ENCODE measurements at regions not wholly inside any gene's neighbourhood (a gene's known extent, or its start where the extent isn't known, plus 50 kb on each side); places are given as distances from the start of the nearest gene placed in this dataset.

- H3K4me3 ChIP-seq (ENCODE audit: low read depth, low read length), result no peak overlapping the region
- no peak for TF ChIP-seq CTCF (IDR thresholded peaks at IDR 0.05; ENCODE audit: insufficient read depth, low read depth, low read length, missing control alignments)
- DNase-seq (ENCODE audit: low read depth), result no peak
These were observed 61.1 kb upstream of the TGM3 start for GRCh38 chr20:2234598-2235191.

- no peak for TF ChIP-seq CTCF (IDR thresholded peaks at IDR 0.05; ENCODE audit: insufficient read depth, low read depth, low read length, missing control alignments)
- no peak for DNase-seq (ENCODE audit: low read depth)
- H3K4me3 ChIP-seq (ENCODE audit: low read depth, low read length), result no peak overlapping the region
These were observed 59.5 kb upstream of the TGM3 start for GRCh38 chr20:2236256-2236655.

DNA sequence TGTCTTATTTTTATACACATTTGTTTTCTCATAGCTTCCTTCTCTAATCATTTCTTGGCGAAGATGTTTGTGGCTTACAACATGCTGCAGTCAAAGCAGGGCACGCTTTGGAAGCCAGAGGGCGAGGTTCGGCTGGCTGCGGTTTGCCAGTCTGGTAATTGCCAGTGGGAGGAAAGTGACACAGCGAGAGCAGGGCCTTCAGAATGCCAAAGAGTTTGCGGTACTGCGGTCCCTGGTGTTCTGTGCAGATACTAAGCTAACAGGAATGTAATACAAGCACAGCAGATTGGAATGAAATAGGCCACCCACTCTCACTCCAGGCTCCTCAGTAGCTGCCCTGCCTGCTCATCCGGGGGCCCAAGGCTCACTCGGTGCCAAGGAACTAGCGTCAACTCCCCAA lies 58.7 kb upstream of the TGM3 start:
- DNase-seq (ENCODE audit: low read depth), result no peak
- TF ChIP-seq CTCF (IDR thresholded peaks at IDR 0.05; ENCODE audit: insufficient read depth, low read depth, low read length, missing control alignments), result no peak
- H3K4me3 ChIP-seq (ENCODE audit: low read depth, low read length), result no peak overlapping the region

DNA sequence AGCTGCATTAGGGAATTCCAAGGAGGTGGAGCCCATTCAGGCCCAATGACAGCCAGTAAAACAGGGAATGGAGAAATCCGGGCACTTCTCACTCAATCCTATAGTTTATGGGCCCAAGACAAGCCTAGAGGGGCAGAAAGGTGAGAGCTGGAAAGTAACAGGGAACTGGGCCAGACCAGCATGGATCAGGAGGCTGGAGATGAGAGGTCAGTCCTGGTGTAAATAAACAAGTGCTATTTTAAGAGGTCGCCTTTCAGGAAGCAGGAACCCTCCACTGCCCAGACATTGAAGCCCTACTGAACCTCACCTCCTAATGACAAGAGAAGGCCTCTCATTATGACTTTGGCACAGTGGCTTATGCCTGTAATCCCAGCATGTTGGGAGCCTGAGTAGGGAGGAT lies 57.2 kb upstream of the TGM3 start:
- no peak for DNase-seq (ENCODE audit: low read depth)
- no peak for TF ChIP-seq CTCF (IDR thresholded peaks at IDR 0.05; ENCODE audit: insufficient read depth, low read depth, low read length, missing control alignments)
- no peak overlapping the region for H3K4me3 ChIP-seq (ENCODE audit: low read depth, low read length)

- H3K4me3 ChIP-seq (ENCODE audit: low read depth, low read length), result no peak overlapping the region
- TF ChIP-seq CTCF (IDR thresholded peaks at IDR 0.05; ENCODE audit: insufficient read depth, low read depth, low read length, missing control alignments), result no peak
- DNase-seq (ENCODE audit: low read depth), result no peak
These were observed 55.0 kb upstream of the TGM3 start for GRCh38 chr20:2240835-2241234.

GRCh38 chr20:2242678-2243077 lies 53.1 kb upstream of the TGM3 start:
- no peak overlapping the region for H3K4me3 ChIP-seq (ENCODE audit: low read depth, low read length)
- DNase-seq (ENCODE audit: low read depth), result no peak
- no peak for TF ChIP-seq CTCF (IDR thresholded peaks at IDR 0.05; ENCODE audit: insufficient read depth, low read depth, low read length, missing control alignments)

DNA sequence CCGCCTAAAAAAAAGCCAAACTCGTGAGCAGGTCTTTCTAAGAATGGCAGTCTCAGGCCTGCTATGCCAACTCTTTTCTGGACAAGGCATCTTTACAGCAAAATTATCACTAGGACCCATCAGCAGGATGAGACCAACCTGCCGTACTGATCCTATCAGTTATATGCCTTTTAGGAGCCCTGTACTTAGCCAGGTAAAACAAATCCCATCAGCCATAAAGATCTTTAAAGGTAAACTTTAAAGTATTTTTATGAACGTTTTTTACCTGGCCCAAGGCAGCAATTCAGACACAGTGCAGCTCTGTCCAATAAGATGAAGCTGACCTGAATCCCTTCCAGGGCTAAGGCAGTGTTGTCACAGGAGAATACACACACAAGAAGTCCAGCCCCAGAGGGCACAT lies 51.3 kb upstream of the TGM3 start:
- DNase-seq (ENCODE audit: low read depth), result no peak
- no peak overlapping the region for H3K4me3 ChIP-seq (ENCODE audit: low read depth, low read length)
- no peak for TF ChIP-seq CTCF (IDR thresholded peaks at IDR 0.05; ENCODE audit: insufficient read depth, low read depth, low read length, missing control alignments)
